ENCODE measurements at regions not wholly inside any gene's neighbourhood (a gene's known extent, or its start where the extent isn't known, plus 50 kb on each side); places are given as distances from the start of the nearest gene placed in this dataset.

GRCh38 chr6:132952986-132953385 lies 138.6 kb downstream of the RPS12 start:
- TF ChIP-seq CTCF (IDR thresholded peaks at IDR 0.05; ENCODE audit: insufficient read depth, low read depth, low read length, missing control alignments): no peak
- no peak for DNase-seq (ENCODE audit: low read depth)
- no peak overlapping the region for H3K4me3 ChIP-seq (ENCODE audit: low read length)

- no peak for TF ChIP-seq CTCF (IDR thresholded peaks at IDR 0.05; ENCODE audit: insufficient read depth, low read depth, low read length, missing control alignments)
- H3K4me3 ChIP-seq (ENCODE audit: low read length): no peak overlapping the region
- no peak for DNase-seq (ENCODE audit: low read depth)
Observed at GRCh38 chr6:132954222-132954621, 139.9 kb downstream of the RPS12 start.

GRCh38 chr6:132954936-132955335 lies 140.6 kb downstream of the RPS12 start:
- no peak for DNase-seq (ENCODE audit: low read depth)
- no peak for TF ChIP-seq CTCF (IDR thresholded peaks at IDR 0.05; ENCODE audit: insufficient read depth, low read depth, low read length, missing control alignments)
- no peak overlapping the region for H3K4me3 ChIP-seq (ENCODE audit: low read length)

- TF ChIP-seq CTCF (IDR thresholded peaks at IDR 0.05; ENCODE audit: insufficient read depth, low read depth, low read length, missing control alignments): no peak
- no peak overlapping the region for H3K4me3 ChIP-seq (ENCODE audit: low read length)
- no peak for DNase-seq (ENCODE audit: low read depth)
Observed at GRCh38 chr6:132959639-132960326, 145.4 kb downstream of the RPS12 start.

GRCh38 chr6:132960720-132961119 lies 146.4 kb downstream of the RPS12 start:
- peak; percentile 47 for DNase-seq (ENCODE audit: low read depth)
- TF ChIP-seq CTCF (IDR thresholded peaks at IDR 0.05; ENCODE audit: insufficient read depth, low read depth, low read length, missing control alignments): no peak

GRCh38 chr6:132961122-132961521 lies 146.8 kb downstream of the RPS12 start:
- no peak overlapping the region for H3K4me3 ChIP-seq (ENCODE audit: low read length)
- no peak for TF ChIP-seq CTCF (IDR thresholded peaks at IDR 0.05; ENCODE audit: insufficient read depth, low read depth, low read length, missing control alignments)
- peak; percentile 73 for DNase-seq (ENCODE audit: low read depth)

More at GRCh38 chr6:132960720-132961119, 146.4 kb downstream of the RPS12 start:
- H3K4me3 ChIP-seq (ENCODE audit: low read length): no peak overlapping the region

- no peak overlapping the region for H3K4me3 ChIP-seq (ENCODE audit: low read length)
- no peak for DNase-seq (ENCODE audit: low read depth)
- no peak for TF ChIP-seq CTCF (IDR thresholded peaks at IDR 0.05; ENCODE audit: insufficient read depth, low read depth, low read length, missing control alignments)
Observed at GRCh38 chr6:132961610-132962009, 147.2 kb downstream of the RPS12 start.

Measured in epithelial cell of esophagus (primary cell).